Spleen (tissue), 11 donors: ENCODE measurements at regions not wholly inside any gene's neighbourhood (a gene's known extent, or its start where the extent isn't known, plus 50 kb on each side); places are given as distances from the start of the nearest gene placed in this dataset.
A peak's percentile ranks its signal among the peaks of the same experiment; 100 is the strongest.

Experiments
- DNase-seq: peaks from one replicate; pipeline ENCODE4 v3.0.0-alpha.2; 2020
- H3K27ac ChIP-seq, 8 donors: fragments of 200-600 bp; sonication (generic) in 7 of 8; 1 replicate in 4 of 8; 2 replicates in 4 of 8; pipeline versions ENCODE4 v1.5.0 to v1.8.0; 2016 to 2021; ENCODE audit warnings: inconsistent platforms in 4 of 8, mild to moderate bottlenecking in 4 of 8, moderate library complexity in 1 of 8
- H3K27me3 ChIP-seq, 7 donors: fragments of 200-600 bp; sonication (generic) in 6 of 7; replicated peaks in 1 of 7; 1 replicate in 4 of 7; 2 replicates in 3 of 7; pipeline versions ENCODE4 v1.5.0 to v1.8.0; 2016 to 2021; ENCODE audit warnings: inconsistent platforms in 3 of 7, mild to moderate bottlenecking in 1 of 7
- H3K36me3 ChIP-seq, 6 donors: fragments of 200-600 bp; sonication (generic) in 5 of 6; 1 replicate in 4 of 6; 2 replicates in 2 of 6; pipeline versions ENCODE4 v1.5.0 to v1.8.0; 2016 to 2021; ENCODE audit warnings: inconsistent platforms in 2 of 6
- H3K4me1 ChIP-seq, 6 donors: fragments of 200-600 bp; sonication (generic) in 5 of 6; 1 replicate in 3 of 6; 2 replicates in 3 of 6; pipeline versions ENCODE4 v1.5.0 to v1.8.0; 2016 to 2021; ENCODE audit warnings: inconsistent platforms in 3 of 6
- H3K4me3 ChIP-seq, 8 donors: fragments of 200-600 bp; sonication (generic) in 7 of 8; 1 replicate in 4 of 8; 2 replicates in 4 of 8; pipeline versions ENCODE4 v1.5.0 to v1.8.0; 2016 to 2021; ENCODE audit warnings: inconsistent platforms in 4 of 8, mild to moderate bottlenecking in 4 of 8, moderate library complexity in 2 of 8
- H3K9me3 ChIP-seq, 8 donors: fragments of 200-600 bp; sonication (generic) in 7 of 8; 1 replicate in 4 of 8; 2 replicates in 4 of 8; pipeline versions ENCODE4 v1.5.0 to v1.8.0; 2016 to 2021; ENCODE audit warnings: inconsistent platforms in 4 of 8
- POLR2A ChIP-seq, 3 donors: fragments of 450-650 bp; IDR thresholded peaks; one replicate each; pipeline ENCODE4 v1.5.1; 2017; ENCODE audit warnings: antibody characterized with exemption in 3 of 3, mild to moderate bottlenecking in 1 of 3
- POLR2AphosphoS5 ChIP-seq, 3 donors: sonication (generic); formaldehyde crosslinking; IDR thresholded peaks; one replicate each; pipeline ENCODE4 v1.5.1; 2017; ENCODE audit warnings: antibody characterized with exemption in 3 of 3
- WGBS, 5 donors: extraction: QIAGEN DNeasy Blood & Tissue Kit in 3 of 5; methylation state at CpG; one replicate each; pipeline versions ENCODE4 v1.1.5 to v1.1.7; 2013 to 2018; 5-methylcytosine and 5-hydroxymethylcytosine counted together
- intact Hi-C: fragments of 100-400 bp; cut with DNase I; formaldehyde crosslinking; loops from one replicate; pipeline ENCODE4 v1.15.0; 2023; ENCODE audit warnings: low total_unique reads
- TF ChIP-seq, protein P1 (sequence below), 11 experiments: fragments of 200-600 bp in 7 of 11; fragments of 450-650 bp in 4 of 11; sonication (generic) in 4 of 11; IDR thresholded peaks in 8 of 11; conservative IDR thresholded peaks in 3 of 11; 1 replicate in 7 of 11; 2 replicates in 4 of 11; pipeline versions ENCODE4 v1.4.0 to v1.8.0; 2016 to 2021; ENCODE audit warnings: antibody characterized with exemption in 11 of 11, inconsistent platforms in 4 of 11, mild to moderate bottlenecking in 1 of 11
- donor health status: healthy with polysubstance abuse.
- donor health status: DM: no; HTN: no; CAD: no; lungs with moderate emphysema.
- donor health status: DM: no; HTN: no; CAD: no.
- donor health status: Bipolar disorder and iron deficiency.
- donor health status: healthy.
- donor health status: DM: no; HTN: no; CAD: no.
- donor health status: DM: yes; HTN: yes; CAD: no.

DNA sequence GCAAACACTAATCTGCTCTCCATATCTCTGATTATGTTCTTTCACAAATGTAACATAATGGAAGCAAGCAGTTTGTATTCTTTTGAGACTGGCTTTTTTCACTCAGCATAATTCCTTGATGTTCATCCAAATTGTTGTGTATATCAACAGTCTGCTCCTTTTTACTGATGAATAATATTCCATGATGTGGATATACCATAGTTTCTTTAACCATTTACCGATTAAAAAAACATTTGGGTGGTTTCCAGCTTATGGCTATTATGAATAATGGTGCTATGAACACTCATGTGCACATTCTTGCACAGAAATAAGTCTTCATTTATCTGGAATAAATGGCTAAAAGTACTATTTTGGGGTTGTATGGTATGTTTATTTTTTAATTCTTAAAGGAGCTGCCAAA is 708.9 kb downstream of the RFPL4B start:
- no peak for DNase-seq
- TF ChIP-seq, protein P1, sequence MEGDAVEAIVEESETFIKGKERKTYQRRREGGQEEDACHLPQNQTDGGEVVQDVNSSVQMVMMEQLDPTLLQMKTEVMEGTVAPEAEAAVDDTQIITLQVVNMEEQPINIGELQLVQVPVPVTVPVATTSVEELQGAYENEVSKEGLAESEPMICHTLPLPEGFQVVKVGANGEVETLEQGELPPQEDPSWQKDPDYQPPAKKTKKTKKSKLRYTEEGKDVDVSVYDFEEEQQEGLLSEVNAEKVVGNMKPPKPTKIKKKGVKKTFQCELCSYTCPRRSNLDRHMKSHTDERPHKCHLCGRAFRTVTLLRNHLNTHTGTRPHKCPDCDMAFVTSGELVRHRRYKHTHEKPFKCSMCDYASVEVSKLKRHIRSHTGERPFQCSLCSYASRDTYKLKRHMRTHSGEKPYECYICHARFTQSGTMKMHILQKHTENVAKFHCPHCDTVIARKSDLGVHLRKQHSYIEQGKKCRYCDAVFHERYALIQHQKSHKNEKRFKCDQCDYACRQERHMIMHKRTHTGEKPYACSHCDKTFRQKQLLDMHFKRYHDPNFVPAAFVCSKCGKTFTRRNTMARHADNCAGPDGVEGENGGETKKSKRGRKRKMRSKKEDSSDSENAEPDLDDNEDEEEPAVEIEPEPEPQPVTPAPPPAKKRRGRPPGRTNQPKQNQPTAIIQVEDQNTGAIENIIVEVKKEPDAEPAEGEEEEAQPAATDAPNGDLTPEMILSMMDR (IDR thresholded peaks at IDR 0.05 in 8 of 11, conservative IDR thresholded peaks at IDR 0.05 in 3 of 11), result no peak
- TF ChIP-seq POLR2A (IDR thresholded peaks at IDR 0.05) (no peak), POLR2AphosphoS5 (IDR thresholded peaks at IDR 0.05) (no peak)
- Histone ChIP-seq H3K27me3 (no peaks in the 10 kb centered on the region), H3K9me3 (peaks cover 0 to 6% (median 0%) of the 10 kb centered on the region in 8 donors), H3K27ac (no peak overlapping the region), H3K4me3 (no peak overlapping the region), H3K4me1 (no peaks in the 10 kb centered on the region), H3K36me3 (no peaks in the 10 kb centered on the region)
- intact Hi-C loops, result no loop called here
- 0 to 46% (median 0%) methylated on average over 1 of the region's 1 CpG for WGBS, 5 donors

DNA sequence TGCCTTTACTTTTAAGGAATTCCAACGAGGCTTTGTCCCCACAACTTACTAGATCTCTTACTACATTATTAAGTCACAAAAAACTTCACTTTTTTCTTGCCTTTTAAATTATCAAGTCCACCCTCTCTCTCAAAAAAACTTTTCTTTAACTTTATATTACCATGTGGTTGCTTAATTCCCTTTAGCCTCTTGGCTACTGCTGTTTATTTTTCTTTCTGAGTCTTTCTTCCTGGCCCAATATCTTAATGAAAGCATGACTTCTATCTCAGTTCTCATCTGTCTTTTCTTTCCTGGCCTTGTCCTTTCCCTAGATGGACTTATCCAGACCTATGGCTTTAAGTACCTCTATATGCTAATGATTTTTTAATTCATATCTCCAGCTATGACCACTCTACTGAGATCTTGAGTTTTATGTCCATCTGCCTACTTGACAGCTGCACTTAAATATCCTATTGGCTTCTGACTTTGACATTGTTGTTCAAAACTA is 710.5 kb downstream of the RFPL4B start:
- Histone ChIP-seq H3K4me1 (no peaks in the 10 kb centered on the region), H3K27me3 (no peaks in the 10 kb centered on the region), H3K9me3 (peaks cover 0 to 6% (median 0%) of the 10 kb centered on the region in 8 donors), H3K36me3 (no peaks in the 10 kb centered on the region), H3K27ac (no peak overlapping the region), H3K4me3 (no peak overlapping the region)
- DNase-seq, result no peak
- WGBS, 5 donors, result 53 to 75% (median 64%) methylated on average over 1 of the region's 1 CpG
- no peak for TF ChIP-seq POLR2A (IDR thresholded peaks at IDR 0.05)
- TF ChIP-seq POLR2AphosphoS5 (IDR thresholded peaks at IDR 0.05), result no peak
- TF ChIP-seq, protein P1 (IDR thresholded peaks at IDR 0.05 in 8 of 11, conservative IDR thresholded peaks at IDR 0.05 in 3 of 11), result no peak
- intact Hi-C loops, result no loop called here

DNA sequence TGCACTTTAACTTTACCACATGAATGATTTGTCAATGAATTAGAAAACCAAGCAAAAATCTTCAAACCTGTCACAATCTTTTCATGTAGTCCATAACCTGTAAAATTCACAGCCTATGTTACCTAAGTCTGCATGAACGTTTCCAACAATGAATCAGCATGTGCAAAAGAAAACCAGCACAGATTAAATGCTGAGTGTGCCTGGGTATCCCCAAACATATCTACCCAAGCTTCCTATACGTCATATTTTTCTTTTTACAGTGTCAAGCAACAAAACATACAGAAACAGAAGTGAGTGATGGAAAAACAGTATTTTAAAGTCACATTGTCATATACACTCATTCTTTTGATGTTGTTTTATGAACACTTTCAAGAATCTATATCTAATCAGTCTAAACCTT is 713.5 kb downstream of the RFPL4B start:
- Histone ChIP-seq H3K4me1 (no peaks in the 10 kb centered on the region), H3K36me3 (no peaks in the 10 kb centered on the region), H3K27me3 (no peaks in the 10 kb centered on the region), H3K27ac (no peak overlapping the region), H3K4me3 (no peak overlapping the region), H3K9me3 (peaks cover 0 to 6% (median 0%) of the 10 kb centered on the region in 8 donors)
- TF ChIP-seq, protein P1 (IDR thresholded peaks at IDR 0.05 in 8 of 11, conservative IDR thresholded peaks at IDR 0.05 in 3 of 11), result no peak
- no peak for TF ChIP-seq POLR2A (IDR thresholded peaks at IDR 0.05)
- TF ChIP-seq POLR2AphosphoS5 (IDR thresholded peaks at IDR 0.05), result no peak
- DNase-seq, result no peak
- intact Hi-C loops, result no loop called here
- WGBS, 5 donors, result 42 to 76% (median 64%) methylated on average over 2 of the region's 2 CpGs

DNA sequence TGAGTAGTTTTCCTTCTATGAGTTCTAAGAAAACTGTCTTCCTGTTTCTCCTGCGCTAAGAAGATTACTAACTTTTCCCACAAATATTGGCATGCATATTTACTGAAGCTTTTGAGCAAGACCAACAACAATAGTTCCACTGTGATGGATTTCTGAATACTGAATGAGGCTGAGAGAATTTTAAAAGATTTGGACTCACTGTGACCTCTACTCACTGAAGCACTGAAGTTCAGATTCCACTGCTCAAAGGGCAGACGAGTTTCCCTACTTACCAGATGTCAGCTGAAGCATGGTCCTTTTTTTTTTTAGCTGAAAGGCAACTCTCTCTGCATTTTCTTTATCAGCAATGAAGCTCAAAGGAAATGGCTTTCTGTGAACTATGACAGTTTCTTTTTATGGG is 718.5 kb downstream of the RFPL4B start:
- DNase-seq, result no peak
- Histone ChIP-seq H3K36me3 (no peaks in the 10 kb centered on the region), H3K9me3 (no peaks in the 10 kb centered on the region), H3K4me3 (no peak overlapping the region), H3K27me3 (no peaks in the 10 kb centered on the region), H3K27ac (peak overlapping the region in 4 of 8 donors; percentile 3 to 20 (median 10)), H3K4me1 (peaks cover 0 to 5% (median 0%) of the 10 kb centered on the region in 6 donors)
- TF ChIP-seq POLR2AphosphoS5 (IDR thresholded peaks at IDR 0.05), result no peak
- TF ChIP-seq, protein P1 (IDR thresholded peaks at IDR 0.05 in 8 of 11, conservative IDR thresholded peaks at IDR 0.05 in 3 of 11), result no peak
- TF ChIP-seq POLR2A (IDR thresholded peaks at IDR 0.05), result no peak
- 24 to 50% (median 47%) methylated on average over 2 of the region's 2 CpGs for WGBS, 5 donors
- intact Hi-C loops, result no loop called here
